CD4-positive, alpha-beta T cell (primary cell): ENCODE measurements at regions not wholly inside any gene's neighbourhood (a gene's known extent, or its start where the extent isn't known, plus 50 kb on each side); places are given as distances from the start of the nearest gene placed in this dataset.

ENCODE experiments used
- ATAC-seq: fragments of 200-7000 bp; cut with Tn5 transposase; one replicate; pipeline ENCODE4 v1.10.0; 2022; ENCODE audit warnings: mild to moderate bottlenecking; ENCODE audit not compliant: poor library complexity
- CTCF ChIA-PET: fragments of 350-600 bp; sonication (Branson Sonifier 250); formaldehyde crosslinking; loops from one replicate; lab custom pipeline; 2021; ENCODE audit warnings: antibody characterized with exemption, inconsistent platforms; lab: Charles Lee
- POLR2A ChIA-PET: fragments of 350-600 bp; sonication (Branson Sonifier 250); formaldehyde crosslinking; loops from one replicate; lab custom pipeline; 2021; ENCODE audit warnings: antibody characterized with exemption, inconsistent platforms; lab: Charles Lee
- DNase-seq, 14 experiments: peaks; one replicate each; pipeline ENCODE4 v3.0.0-alpha.2; 2013 to 2020; ENCODE audit warnings: mixed read lengths in 2 of 14
- H3K27ac ChIP-seq, 2 donors: one replicate each; pipeline versions ENCODE4 v1.5.1 to v1.7.0; 2013; ENCODE audit warnings: low read length in 2 of 2, low read depth in 1 of 2, mild to moderate bottlenecking in 1 of 2
- H3K27me3 ChIP-seq, 2 experiments: 1 replicate in 1 of 2; 2 replicates in 1 of 2; pipeline versions ENCODE4 v1.6.1 to v1.7.0; 2013; ENCODE audit warnings: low read length in 2 of 2, control low read depth in 1 of 2, mild to moderate bottlenecking in 1 of 2, moderate library complexity in 1 of 2; ENCODE audit not compliant: insufficient read depth in 2 of 2, control insufficient read depth in 1 of 2
- H3K36me3 ChIP-seq: one replicate; pipeline ENCODE4 v1.6.1; 2013; ENCODE audit warnings: low read length, control low read depth; ENCODE audit not compliant: insufficient read depth
- H3K4me1 ChIP-seq: one replicate; pipeline ENCODE4 v1.6.1; 2013; ENCODE audit warnings: low read length, control low read depth; ENCODE audit not compliant: insufficient read depth
- H3K4me3 ChIP-seq: one replicate; pipeline ENCODE4 v1.5.1; 2013; ENCODE audit warnings: mild to moderate bottlenecking, low read length, moderate library complexity
- H3K9me3 ChIP-seq, 2 experiments: 1 replicate in 1 of 2; 2 replicates in 1 of 2; pipeline versions ENCODE4 v1.6.1 to v1.7.0; 2013; ENCODE audit warnings: low read length in 2 of 2, mild to moderate bottlenecking in 2 of 2, control low read depth in 1 of 2, moderate library complexity in 1 of 2; ENCODE audit not compliant: control insufficient read depth in 1 of 2, insufficient read depth in 1 of 2
- H3K27ac Mint-ChIP-seq: one replicate; pipeline ENCODE4 v1.8.0; 2020; ENCODE audit warnings: mixed read lengths
- H3K27me3 Mint-ChIP-seq: one replicate; pipeline ENCODE4 v1.8.0; 2021; ENCODE audit warnings: mixed read lengths
- H3K36me3 Mint-ChIP-seq: one replicate; pipeline ENCODE4 v1.8.0; 2021; ENCODE audit warnings: low read depth, mixed read lengths
- H3K4me1 Mint-ChIP-seq: one replicate; pipeline ENCODE4 v1.8.0; 2021; ENCODE audit warnings: low read depth, mixed read lengths
- H3K4me3 Mint-ChIP-seq: one replicate; pipeline ENCODE4 v1.8.0; 2020; ENCODE audit warnings: mild to moderate bottlenecking, mixed read lengths
- H3K9me3 Mint-ChIP-seq: one replicate; pipeline ENCODE4 v1.8.0; 2020; ENCODE audit warnings: mixed read lengths
- intact Hi-C, 2 experiments: fragments of 100-400 bp; cut with DNase I in 1 of 2; cut with micrococcal nuclease in 1 of 2; formaldehyde crosslinking; loops; one replicate each; pipeline versions ENCODE4 v1.15.1 to v1.9.0; 2023 to 2025; cut with DNase I, micrococcal nuclease
- TF ChIP-seq, protein P1 (sequence below): fragments of 200-600 bp; IDR thresholded peaks from one replicate; pipeline ENCODE4 v1.8.0; 2022; ENCODE audit warnings: antibody characterized with exemption, mild to moderate bottlenecking

DNA sequence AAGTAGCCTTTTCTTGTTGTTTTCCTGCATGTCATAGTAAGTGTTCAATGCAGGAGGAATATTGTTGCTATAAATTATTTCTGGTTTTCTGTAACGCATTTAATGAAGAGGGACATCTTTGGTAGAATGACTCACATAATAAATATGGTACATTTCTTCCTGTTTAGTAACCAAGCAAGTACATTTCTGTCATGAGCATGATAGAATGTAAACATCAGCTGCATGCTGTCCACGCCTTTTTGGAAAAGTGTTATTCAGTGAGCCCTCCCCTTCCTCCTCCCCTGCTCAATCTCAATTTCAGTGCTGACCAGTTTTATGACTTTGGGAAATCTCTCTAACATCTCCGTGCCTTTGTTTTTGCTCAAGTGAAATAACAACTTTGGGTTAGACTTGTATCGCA is 664.0 kb downstream of the XPNPEP1 start:
- CTCF ChIA-PET, result no interaction called here
- Mint-ChIP-seq H3K36me3 (no peaks in the 10 kb centered on the region), H3K4me3 (no peak overlapping the region), H3K9me3 (peaks cover 13% of the 10 kb centered on the region), H3K27me3 (no peaks in the 10 kb centered on the region), H3K27ac (no peak overlapping the region), H3K4me1 (no peaks in the 10 kb centered on the region)
- no peak overlapping the region for H3K27ac ChIP-seq
- POLR2A ChIA-PET, result no interaction called here
- TF ChIP-seq, protein P1, sequence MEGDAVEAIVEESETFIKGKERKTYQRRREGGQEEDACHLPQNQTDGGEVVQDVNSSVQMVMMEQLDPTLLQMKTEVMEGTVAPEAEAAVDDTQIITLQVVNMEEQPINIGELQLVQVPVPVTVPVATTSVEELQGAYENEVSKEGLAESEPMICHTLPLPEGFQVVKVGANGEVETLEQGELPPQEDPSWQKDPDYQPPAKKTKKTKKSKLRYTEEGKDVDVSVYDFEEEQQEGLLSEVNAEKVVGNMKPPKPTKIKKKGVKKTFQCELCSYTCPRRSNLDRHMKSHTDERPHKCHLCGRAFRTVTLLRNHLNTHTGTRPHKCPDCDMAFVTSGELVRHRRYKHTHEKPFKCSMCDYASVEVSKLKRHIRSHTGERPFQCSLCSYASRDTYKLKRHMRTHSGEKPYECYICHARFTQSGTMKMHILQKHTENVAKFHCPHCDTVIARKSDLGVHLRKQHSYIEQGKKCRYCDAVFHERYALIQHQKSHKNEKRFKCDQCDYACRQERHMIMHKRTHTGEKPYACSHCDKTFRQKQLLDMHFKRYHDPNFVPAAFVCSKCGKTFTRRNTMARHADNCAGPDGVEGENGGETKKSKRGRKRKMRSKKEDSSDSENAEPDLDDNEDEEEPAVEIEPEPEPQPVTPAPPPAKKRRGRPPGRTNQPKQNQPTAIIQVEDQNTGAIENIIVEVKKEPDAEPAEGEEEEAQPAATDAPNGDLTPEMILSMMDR, result no peak
- intact Hi-C loops, result loop anchor here in 1 of 2 experiments (5.0 kb wide), 1 partner anchor 48 kb away; no protein-coding TSS in a partner anchor
- no peak overlapping the region for H3K4me3 ChIP-seq
- H3K4me1 ChIP-seq, result no peaks in the 10 kb centered on the region
- H3K27me3 ChIP-seq, result no peaks in the 10 kb centered on the region
- no peaks in the 10 kb centered on the region for H3K36me3 ChIP-seq
- peaks cover 0 to 9% of the 10 kb centered on the region in 2 experiments for H3K9me3 ChIP-seq
- DNase-seq, result no peak
- no peak for ATAC-seq

DNA sequence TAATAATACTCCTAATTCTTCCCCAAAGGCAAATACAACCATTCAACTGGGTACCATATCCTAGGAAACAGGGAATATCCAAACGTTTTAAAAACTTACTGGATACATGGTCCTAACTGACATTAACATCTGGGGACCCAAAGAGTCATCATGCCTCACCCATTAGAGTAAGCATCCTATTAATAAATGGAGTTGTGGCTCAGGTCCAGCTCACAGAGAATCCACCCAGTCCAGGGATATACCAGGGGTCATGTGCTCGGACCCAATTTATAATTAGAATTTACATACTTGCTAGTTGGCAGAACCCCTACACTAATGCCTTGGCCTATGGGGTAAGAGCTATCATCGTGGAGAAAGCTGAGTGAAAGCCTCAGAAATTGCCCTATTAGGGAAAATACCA is 670.0 kb downstream of the XPNPEP1 start:
- H3K9me3 Mint-ChIP-seq, result peaks cover 8% of the 10 kb centered on the region
- H3K27me3 Mint-ChIP-seq, result no peaks in the 10 kb centered on the region
- no peaks in the 10 kb centered on the region for H3K36me3 ChIP-seq
- no peaks in the 10 kb centered on the region for H3K27me3 ChIP-seq
- ChIA-PET POLR2A (no interaction called here), CTCF (no interaction called here)
- no peak overlapping the region for H3K4me3 ChIP-seq
- intact Hi-C loops, result no loop called here
- TF ChIP-seq, protein P1, result no peak
- no peaks in the 10 kb centered on the region for H3K36me3 Mint-ChIP-seq
- H3K27ac ChIP-seq, result no peak overlapping the region
- no peaks in the 10 kb centered on the region for H3K4me1 ChIP-seq
- H3K4me3 Mint-ChIP-seq, result no peak overlapping the region
- no peaks in the 10 kb centered on the region for H3K4me1 Mint-ChIP-seq
- no peak overlapping the region for H3K27ac Mint-ChIP-seq
- H3K9me3 ChIP-seq, result no peaks in the 10 kb centered on the region
- ATAC-seq (no peak), DNase-seq (no peak)

DNA sequence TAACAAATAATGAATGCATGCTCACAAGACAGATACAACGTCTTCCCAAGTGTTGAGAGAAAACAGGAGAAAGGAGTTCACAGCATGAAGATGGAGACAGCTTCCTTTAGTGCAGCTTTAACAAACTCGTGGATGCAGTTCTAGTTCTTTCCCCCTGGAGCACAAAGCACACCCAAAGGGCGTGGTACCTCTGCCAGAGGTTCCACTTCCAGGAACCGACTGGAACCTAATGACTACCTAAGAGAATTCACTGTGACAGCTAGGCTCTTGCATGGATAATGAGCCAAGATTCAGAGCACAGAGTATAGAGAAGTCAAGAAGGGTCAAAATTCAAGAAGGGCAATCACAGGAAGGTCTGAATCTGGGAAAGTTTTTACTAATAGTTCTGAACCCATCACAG is 673.2 kb downstream of the XPNPEP1 start:
- H3K36me3 Mint-ChIP-seq, result no peaks in the 10 kb centered on the region
- Histone ChIP-seq H3K27ac (no peak overlapping the region), H3K4me3 (no peak overlapping the region), H3K36me3 (no peaks in the 10 kb centered on the region), H3K9me3 (peaks cover 0 to under 1% of the 10 kb centered on the region in 2 experiments), H3K27me3 (no peaks in the 10 kb centered on the region), H3K4me1 (no peaks in the 10 kb centered on the region)
- intact Hi-C loops, result no loop called here
- no peak overlapping the region for H3K27ac Mint-ChIP-seq
- POLR2A ChIA-PET, result no interaction called here
- CTCF ChIA-PET, result no interaction called here
- H3K4me1 Mint-ChIP-seq, result no peaks in the 10 kb centered on the region
- DNase-seq (no peak), ATAC-seq (no peak)
- H3K4me3 Mint-ChIP-seq, result no peak overlapping the region
- TF ChIP-seq, protein P1, result no peak
- H3K27me3 Mint-ChIP-seq, result no peaks in the 10 kb centered on the region
- H3K9me3 Mint-ChIP-seq, result peaks cover 6% of the 10 kb centered on the region
